Endothelial cell of umbilical vein (primary cell): ENCODE measurements at regions not wholly inside any gene's neighbourhood (a gene's known extent, or its start where the extent isn't known, plus 50 kb on each side); places are given as distances from the start of the nearest gene placed in this dataset.

ENCODE experiments used
- BruUV-seq: library from RNA; stranded (reverse); fragments of 400-500 nt; replicated peaks from 2 replicates; lab custom pipeline; 2021; lab: Mats Ljungman, UMichigan
- CTCF ChIA-PET: fragments of 300-600, 350-600 bp; sonication (Branson Sonifier 250); formaldehyde crosslinking; loops from one replicate; lab custom pipeline; 2021; ENCODE audit warnings: antibody characterized with exemption, inconsistent platforms; lab: Charles Lee
- POLR2A ChIA-PET: fragments of 300-600, 350-600 bp; sonication (Branson Sonifier 250); formaldehyde crosslinking; loops from one replicate; lab custom pipeline; 2021; ENCODE audit warnings: antibody characterized with exemption, inconsistent platforms; lab: Charles Lee
- DNase-seq: peaks from one replicate; pipeline ENCODE4 v3.0.0-alpha.2; 2011; ENCODE audit warnings: low read depth, low spot score
- FAIRE-seq: peaks from 2 replicates; lab custom pipeline; 2011; peaks lifted over from hg19 to GRCh38; lab: Jason Lieb, UNC
- H2AFZ ChIP-seq: 2 replicates; pipeline ENCODE4 v1.6.0; 2012; ENCODE audit warnings: low read depth, low read length, control low read depth, inconsistent platforms
- H3K27ac ChIP-seq: 2 replicates; pipeline ENCODE4 v1.5.1; 2011; ENCODE audit warnings: low read depth, mild to moderate bottlenecking, control low read depth, low read length, moderate library complexity; ENCODE audit not compliant: insufficient read depth
- H3K27me3 ChIP-seq, 2 experiments: 2 replicates each; pipeline versions ENCODE4 v1.6.0 to v1.6.1; 2011; ENCODE audit warnings: low read length in 2 of 2, mixed read lengths in 1 of 2; ENCODE audit not compliant: control insufficient read depth in 2 of 2, insufficient read depth in 2 of 2
- H3K36me3 ChIP-seq, 2 experiments: 2 replicates in 1 of 2; 3 replicates in 1 of 2; pipeline ENCODE4 v1.5.1; 2011; ENCODE audit warnings: low read length in 2 of 2, mild to moderate bottlenecking in 1 of 2, moderate library complexity in 1 of 2; ENCODE audit not compliant: control insufficient read depth in 2 of 2, insufficient read depth in 2 of 2; ENCODE audit errors: extremely low read depth in 1 of 2
- H3K4me1 ChIP-seq: 3 replicates; pipeline ENCODE4 v1.5.1; 2011; ENCODE audit warnings: mild to moderate bottlenecking, low read length; ENCODE audit not compliant: control insufficient read depth, insufficient read depth; ENCODE audit errors: extremely low read depth
- H3K4me2 ChIP-seq: 2 replicates; pipeline ENCODE4 v1.6.1; 2011; ENCODE audit warnings: low read length, control low read depth, mixed read lengths; ENCODE audit not compliant: insufficient read depth
- H3K4me3 ChIP-seq, 3 experiments: fragments of 200-600 bp in 1 of 3; sonication (generic), shearing (Covaris generic) in 1 of 3; replicated peaks in 1 of 3; 2 replicates each; pipeline ENCODE4 v1.5.1; 2011 to 2016; ENCODE audit warnings: control low read depth in 3 of 3, low read length in 3 of 3, mild to moderate bottlenecking in 2 of 3, inconsistent platforms in 1 of 3, low read depth in 1 of 3, moderate library complexity in 1 of 3; ENCODE audit not compliant: insufficient read depth in 1 of 3
- H3K79me2 ChIP-seq: 2 replicates; pipeline ENCODE4 v1.6.0; 2012; ENCODE audit warnings: low read length, inconsistent platforms; ENCODE audit not compliant: control insufficient read depth, insufficient read depth
- H3K9ac ChIP-seq: replicated peaks from 2 replicates; pipeline ENCODE3; 2011; ENCODE audit warnings: low read length, control low read depth; ENCODE audit not compliant: insufficient read depth; ENCODE audit errors: extremely low read depth
- H3K9me1 ChIP-seq: replicated peaks from 3 replicates; pipeline ENCODE4 v1.6.0; 2011; ENCODE audit warnings: mild to moderate bottlenecking, low read length; ENCODE audit not compliant: control insufficient read depth, insufficient read depth; ENCODE audit errors: extremely low read depth
- H3K9me3 ChIP-seq: replicated peaks from 2 replicates; pipeline ENCODE4 v1.5.1; 2012; ENCODE audit warnings: low read length, inconsistent platforms; ENCODE audit not compliant: control insufficient read depth, insufficient read depth
- H4K20me1 ChIP-seq: replicated peaks from 2 replicates; pipeline ENCODE3; 2011; ENCODE audit warnings: mild to moderate bottlenecking, low read length; ENCODE audit not compliant: control insufficient read depth, insufficient read depth; ENCODE audit errors: extremely low read depth
- EZH2 ChIP-seq: IDR thresholded peaks from 2 replicates; pipeline ENCODE4 v1.6.1; 2012; ENCODE audit warnings: borderline replicate concordance, low read depth, mild to moderate bottlenecking, moderate library complexity, low read length, inconsistent platforms; ENCODE audit not compliant: severe bottlenecking
- FOS ChIP-seq: IDR thresholded peaks from 2 replicates; pipeline ENCODE4 v1.6.1; 2011; ENCODE audit warnings: mild to moderate bottlenecking, low read length, moderate library complexity, borderline replicate concordance; ENCODE audit not compliant: insufficient read depth
- JUN ChIP-seq: IDR thresholded peaks from 2 replicates; pipeline ENCODE4 v1.6.1; 2011; ENCODE audit warnings: borderline replicate concordance, low read depth; ENCODE audit not compliant: insufficient read length, insufficient read depth
- MYC ChIP-seq: IDR thresholded peaks from one replicate; pipeline ENCODE4 v1.6.1; 2011; ENCODE audit warnings: mild to moderate bottlenecking, low read depth, low read length
- POLR2A ChIP-seq: IDR thresholded peaks from 2 replicates; pipeline ENCODE4 v1.6.1; 2012; ENCODE audit warnings: low read depth, mild to moderate bottlenecking, control low read depth, low read length
- POLR2AphosphoS5 ChIP-seq: IDR thresholded peaks from 2 replicates; pipeline ENCODE4 v1.6.1; 2012; ENCODE audit warnings: low read depth, mild to moderate bottlenecking, control low read depth, low read length, moderate library complexity; ENCODE audit not compliant: insufficient read depth
- dilution Hi-C: fragments of 300-500 bp; cut with MboI; formaldehyde crosslinking; loops from one replicate; pipeline ENCODE4 v1.15.0; 2019; ENCODE audit warnings: low sequenced_read_pairs; ENCODE audit not compliant: extremely low pct_ligation_motif_present
- intact Hi-C: fragments of 100-400 bp; cut with micrococcal nuclease; formaldehyde crosslinking; loops from one replicate; pipeline ENCODE4 v1.10.0; 2022
- TF ChIP-seq, protein P1 (sequence below), 2 donors: IDR thresholded peaks; 1 replicate in 1 of 2; 2 replicates in 1 of 2; pipeline ENCODE4 v1.5.1; 2011; ENCODE audit warnings: low read length in 2 of 2, mild to moderate bottlenecking in 2 of 2, moderate library complexity in 2 of 2, control low read depth in 1 of 2, inconsistent platforms in 1 of 2, low read depth in 1 of 2; ENCODE audit not compliant: insufficient read depth in 1 of 2; ENCODE audit errors: extremely low read depth in 1 of 2

DNA sequence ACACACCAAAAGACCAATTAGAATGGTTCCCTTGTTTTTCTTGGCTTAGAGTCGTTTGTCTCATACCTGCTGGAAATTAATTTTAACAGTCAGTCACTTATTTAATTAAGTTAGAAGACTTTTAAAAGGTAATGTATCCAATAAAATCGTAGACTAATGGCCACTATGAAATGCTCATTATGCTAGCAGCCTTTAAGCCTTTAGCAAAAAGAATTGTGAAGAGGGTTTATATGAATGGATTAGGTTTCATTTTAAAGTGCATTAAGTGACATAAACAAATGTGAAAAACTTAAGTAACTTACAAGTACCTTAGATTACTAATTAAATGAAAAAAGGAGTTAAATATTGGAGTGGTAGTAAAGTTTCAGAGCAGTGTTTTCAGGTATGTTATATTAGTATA lies 139.6 kb downstream of the RXFP2 start:
- BruUV-seq = no TSS peak
- Histone ChIP-seq H3K36me3 (no peaks in the 10 kb centered on the region), H3K4me3 (no peak overlapping the region), H3K27me3 (peaks cover 0 to 2% of the 10 kb centered on the region in 2 experiments), H3K4me1 (no peaks in the 10 kb centered on the region), H3K27ac (no peak overlapping the region), H2AFZ (no peak overlapping the region), H3K79me2 (no peaks in the 10 kb centered on the region), H4K20me1 (no peaks in the 10 kb centered on the region), H3K9ac (no peak overlapping the region), H3K4me2 (no peak overlapping the region), H3K9me3 (no peaks in the 10 kb centered on the region), H3K9me1 (no peaks in the 10 kb centered on the region)
- CTCF ChIA-PET = interaction anchor here (1.8 kb wide), 1 partner anchor 31 kb away, joined by 7 read pairs; no protein-coding TSS in a partner anchor
- FAIRE-seq = no peak
- intact Hi-C loops = no loop called here
- TF ChIP-seq POLR2A (no peak), JUN (no peak), FOS (no peak), MYC (no peak), EZH2 (no peak), POLR2AphosphoS5 (no peak)
- TF ChIP-seq, protein P1, sequence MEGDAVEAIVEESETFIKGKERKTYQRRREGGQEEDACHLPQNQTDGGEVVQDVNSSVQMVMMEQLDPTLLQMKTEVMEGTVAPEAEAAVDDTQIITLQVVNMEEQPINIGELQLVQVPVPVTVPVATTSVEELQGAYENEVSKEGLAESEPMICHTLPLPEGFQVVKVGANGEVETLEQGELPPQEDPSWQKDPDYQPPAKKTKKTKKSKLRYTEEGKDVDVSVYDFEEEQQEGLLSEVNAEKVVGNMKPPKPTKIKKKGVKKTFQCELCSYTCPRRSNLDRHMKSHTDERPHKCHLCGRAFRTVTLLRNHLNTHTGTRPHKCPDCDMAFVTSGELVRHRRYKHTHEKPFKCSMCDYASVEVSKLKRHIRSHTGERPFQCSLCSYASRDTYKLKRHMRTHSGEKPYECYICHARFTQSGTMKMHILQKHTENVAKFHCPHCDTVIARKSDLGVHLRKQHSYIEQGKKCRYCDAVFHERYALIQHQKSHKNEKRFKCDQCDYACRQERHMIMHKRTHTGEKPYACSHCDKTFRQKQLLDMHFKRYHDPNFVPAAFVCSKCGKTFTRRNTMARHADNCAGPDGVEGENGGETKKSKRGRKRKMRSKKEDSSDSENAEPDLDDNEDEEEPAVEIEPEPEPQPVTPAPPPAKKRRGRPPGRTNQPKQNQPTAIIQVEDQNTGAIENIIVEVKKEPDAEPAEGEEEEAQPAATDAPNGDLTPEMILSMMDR (IDR thresholded peaks at IDR 0.05; ENCODE audit: extremely low read depth in 1 of 2, insufficient read depth in 1 of 2, low read depth in 1 of 2, low read length in 2 of 2) = no peak
- POLR2A ChIA-PET = no interaction called here
- dilution Hi-C loops = no loop called here
- DNase-seq = no peak
